Amniotic stem cell (primary cell): ENCODE measurements at regions not wholly inside any gene's neighbourhood (a gene's known extent, or its start where the extent isn't known, plus 50 kb on each side); places are given as distances from the start of the nearest gene placed in this dataset.
A peak's percentile ranks its signal among the peaks of the same experiment; 100 is the strongest.

Experiments used
- DNase-seq: peaks from one replicate; lab custom pipeline; 2025; lab: John Stamatoyannopoulos, UW

DNA sequence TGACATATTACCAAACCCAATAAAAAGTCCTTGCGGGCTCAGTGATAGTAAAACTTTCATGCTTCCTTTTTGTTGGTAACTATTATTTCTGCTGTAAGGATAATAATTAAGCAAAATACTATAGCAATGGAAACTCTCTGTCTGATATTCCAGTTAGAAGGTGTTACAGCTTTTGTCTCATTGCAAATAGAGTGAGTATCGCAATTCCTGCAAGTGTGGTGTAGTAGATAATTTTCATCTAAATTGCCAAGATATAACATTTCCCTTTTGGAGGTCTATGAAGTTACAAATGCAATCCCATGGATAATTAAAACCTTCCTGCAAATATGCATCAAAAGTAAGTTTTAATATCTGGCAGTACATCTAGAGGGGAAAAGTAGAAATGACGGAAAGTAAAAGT is 88.7 kb upstream of the CD93 start:
- DNase-seq, result no peak

DNA sequence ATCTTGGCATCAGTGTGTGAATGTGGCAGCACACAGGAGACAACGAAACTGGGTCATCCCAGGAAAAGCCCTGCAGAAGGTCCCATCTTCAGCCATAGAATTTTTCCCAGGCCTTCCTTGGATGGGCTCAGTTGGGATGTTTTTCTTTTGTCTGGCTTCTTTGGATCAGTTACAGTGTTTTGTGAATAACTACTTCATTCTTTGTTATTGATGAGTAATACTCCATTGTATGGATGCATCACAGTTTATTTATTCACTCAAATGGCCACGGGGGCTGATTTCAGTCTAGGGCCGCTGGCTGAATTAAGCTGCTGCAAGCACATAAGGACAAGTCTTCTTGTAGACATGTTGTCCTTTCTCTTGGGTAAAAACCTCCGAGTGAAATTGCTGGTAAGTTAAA is 81.3 kb upstream of the CD93 start:
- no peak for DNase-seq

DNA sequence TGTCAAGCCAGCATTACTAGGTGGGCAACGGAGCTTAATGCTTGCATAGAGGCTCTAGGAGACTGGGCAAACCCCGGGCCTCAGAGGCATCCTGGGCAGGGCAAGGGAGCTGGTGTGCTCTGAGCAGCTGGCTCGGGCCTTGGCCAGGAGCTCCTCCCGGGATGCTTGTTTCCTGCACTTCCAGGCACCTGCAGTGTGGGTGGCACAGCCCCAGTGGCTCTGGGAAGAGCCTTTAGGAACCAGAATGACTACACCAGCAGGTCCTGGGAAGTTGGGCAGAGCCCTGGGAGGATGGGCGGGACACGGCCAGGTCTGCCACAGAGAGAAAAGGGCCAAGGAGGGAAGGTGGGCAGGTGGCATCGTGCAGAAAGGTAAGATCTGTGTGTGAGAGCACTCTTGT is 80.4 kb upstream of the CD93 start:
- DNase-seq, result no peak

DNA sequence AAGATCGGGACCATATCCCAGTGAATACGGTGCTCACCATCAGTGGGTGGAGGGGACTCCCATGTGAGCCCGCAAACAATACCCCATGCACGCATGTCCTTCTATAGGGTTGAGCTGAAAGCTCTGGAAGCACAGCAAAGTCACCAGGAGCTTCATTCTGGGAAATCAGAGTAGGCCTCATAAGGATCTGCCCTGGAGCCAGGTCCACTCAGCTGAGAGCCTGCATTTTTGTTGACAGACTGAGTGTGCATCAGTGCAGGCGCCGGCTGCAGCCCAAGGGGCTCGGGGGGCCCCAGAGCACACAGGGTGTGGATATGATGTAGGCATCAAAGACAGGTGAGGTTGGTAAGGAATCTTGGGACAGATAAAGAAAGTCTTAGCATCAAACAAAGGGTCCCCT is 79.8 kb upstream of the CD93 start:
- DNase-seq, result no peak

- no peak for DNase-seq
Measured at GRCh38 chr20:23165307-23165750, 79.2 kb upstream of the CD93 start.

DNA sequence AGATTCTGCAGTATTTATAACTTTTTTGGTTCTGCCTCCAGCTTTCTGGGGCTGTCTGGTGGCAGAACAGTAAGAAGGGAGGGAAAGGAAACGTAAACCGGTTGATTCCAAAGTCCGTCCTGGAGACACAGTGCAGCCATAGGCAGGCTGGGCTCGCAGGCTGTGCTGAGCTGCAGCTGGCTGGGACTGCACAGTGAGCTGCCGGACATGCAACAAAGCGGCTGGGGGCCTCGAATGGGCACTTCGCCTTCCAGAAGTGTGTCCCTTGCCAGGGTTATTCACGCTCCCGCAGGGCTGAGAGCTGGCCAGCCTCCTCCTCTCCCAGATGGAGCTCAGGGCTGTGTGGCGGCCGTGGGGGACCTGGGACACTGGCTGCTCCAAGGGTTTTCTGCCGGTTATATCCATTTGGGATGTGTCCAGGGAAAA is 78.1 kb upstream of the CD93 start:
- DNase-seq, result no peak

DNA sequence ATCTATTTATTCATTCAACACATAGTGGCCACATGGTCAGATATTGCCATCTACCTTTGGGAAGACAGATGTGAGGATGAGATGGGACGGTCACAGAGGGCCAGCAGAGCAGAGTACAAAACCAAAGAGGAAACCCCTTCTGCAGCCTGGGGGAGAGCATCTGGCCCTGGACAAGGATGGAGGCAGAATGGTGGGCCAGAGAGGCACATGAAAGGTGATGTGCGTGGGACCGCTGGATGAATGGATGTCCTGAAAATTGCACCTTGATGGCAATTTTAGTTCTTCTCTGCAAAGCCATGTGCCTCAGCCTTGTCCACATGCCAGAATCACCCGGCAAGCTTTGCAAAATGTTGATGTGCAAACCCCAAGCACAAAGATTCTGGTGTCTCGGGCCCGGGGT is 77.4 kb upstream of the CD93 start:
- no peak for DNase-seq

GRCh38 chr20:23162887-23163286 is 76.8 kb upstream of the CD93 start:
- no peak for DNase-seq

DNA sequence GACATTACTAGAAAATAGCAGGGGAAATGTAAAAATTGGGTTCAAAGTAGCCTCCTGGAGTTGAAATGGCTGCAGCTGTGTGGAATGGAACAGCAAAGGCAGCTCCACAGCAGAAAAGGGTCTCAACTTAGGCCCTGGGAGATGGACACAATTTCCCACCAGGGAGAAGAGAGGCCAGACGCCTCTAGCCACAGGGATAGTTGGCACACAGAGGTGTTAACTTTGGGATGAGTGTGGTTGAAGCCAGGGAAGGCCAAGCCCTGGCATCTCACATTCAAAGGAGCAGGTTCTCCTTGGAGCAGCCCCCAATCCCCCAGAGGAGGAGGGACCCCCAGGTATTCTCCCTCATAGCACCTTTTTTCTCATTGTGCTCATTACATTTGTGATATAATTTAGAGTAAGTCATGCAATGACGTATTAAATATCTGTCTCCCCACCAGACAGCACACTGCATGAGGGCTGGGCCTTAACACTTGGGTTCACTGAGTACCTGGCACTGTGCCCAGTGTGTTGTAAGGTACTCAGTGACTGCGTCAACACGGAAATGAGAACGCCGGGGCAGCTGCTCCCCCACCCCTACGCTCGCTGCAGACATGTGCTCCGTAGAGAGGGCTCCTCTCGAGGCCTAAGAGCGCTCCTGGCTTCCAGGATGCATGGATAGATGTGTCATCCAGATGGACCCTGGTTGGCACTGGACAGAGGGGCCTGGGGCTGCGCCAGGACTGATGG is 76.0 kb upstream of the CD93 start:
- DNase-seq, result no peak

- no peak for DNase-seq
Measured at GRCh38 chr20:23161244-23161891, 75.2 kb upstream of the CD93 start.

DNA sequence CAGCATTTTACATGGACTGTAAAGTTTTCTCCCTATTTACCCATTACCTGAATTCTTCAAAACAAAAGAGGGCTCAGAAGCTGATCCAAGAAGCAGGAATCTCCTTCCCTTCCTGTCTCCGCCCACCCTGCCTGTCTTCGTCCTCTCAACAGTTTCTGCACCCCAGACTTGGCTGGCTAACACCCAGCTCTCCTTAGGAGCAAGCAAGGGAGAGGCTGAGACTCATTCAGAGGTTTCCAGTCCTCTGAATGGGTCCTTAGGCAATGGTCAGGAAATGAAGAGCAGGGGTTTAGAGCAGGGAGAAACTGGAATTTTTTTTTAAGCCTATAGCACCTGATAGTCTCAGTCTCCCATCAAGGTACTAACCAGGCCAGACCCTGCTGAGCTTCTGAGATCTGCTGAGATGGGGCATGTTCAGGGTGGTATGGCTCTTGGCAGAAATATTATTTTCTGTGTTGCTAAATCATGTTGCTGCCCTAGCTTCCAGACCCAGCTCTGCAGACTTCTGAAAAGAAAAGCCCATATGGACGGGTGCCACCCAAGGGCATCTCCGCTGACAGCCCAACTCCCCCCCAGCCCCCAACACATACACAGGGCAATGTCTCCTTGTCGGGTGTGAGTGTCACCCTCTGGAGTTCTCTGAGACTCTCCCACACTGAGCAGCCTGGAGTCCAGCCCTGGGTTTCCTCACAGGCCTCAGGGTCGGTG is 74.6 kb upstream of the CD93 start:
- DNase-seq, result no peak

DNA sequence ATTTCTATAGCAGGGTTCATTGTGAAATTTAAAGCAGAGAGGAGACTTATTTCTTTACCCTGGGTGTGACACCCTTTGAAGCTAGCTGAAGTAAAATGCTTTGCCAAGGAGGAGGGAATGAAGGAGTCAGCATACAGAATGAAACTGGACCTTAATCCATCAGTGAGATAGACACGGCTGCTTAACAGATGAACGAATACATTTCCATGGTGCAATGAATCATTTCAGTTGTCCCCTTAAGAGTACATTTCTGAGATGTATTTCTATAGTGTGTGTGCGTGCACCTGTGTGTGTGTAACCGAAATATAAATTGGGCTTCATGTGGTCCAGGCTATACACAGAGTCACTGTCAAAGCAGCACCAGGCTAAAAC is 73.8 kb upstream of the CD93 start:
- DNase-seq, result no peak

DNA sequence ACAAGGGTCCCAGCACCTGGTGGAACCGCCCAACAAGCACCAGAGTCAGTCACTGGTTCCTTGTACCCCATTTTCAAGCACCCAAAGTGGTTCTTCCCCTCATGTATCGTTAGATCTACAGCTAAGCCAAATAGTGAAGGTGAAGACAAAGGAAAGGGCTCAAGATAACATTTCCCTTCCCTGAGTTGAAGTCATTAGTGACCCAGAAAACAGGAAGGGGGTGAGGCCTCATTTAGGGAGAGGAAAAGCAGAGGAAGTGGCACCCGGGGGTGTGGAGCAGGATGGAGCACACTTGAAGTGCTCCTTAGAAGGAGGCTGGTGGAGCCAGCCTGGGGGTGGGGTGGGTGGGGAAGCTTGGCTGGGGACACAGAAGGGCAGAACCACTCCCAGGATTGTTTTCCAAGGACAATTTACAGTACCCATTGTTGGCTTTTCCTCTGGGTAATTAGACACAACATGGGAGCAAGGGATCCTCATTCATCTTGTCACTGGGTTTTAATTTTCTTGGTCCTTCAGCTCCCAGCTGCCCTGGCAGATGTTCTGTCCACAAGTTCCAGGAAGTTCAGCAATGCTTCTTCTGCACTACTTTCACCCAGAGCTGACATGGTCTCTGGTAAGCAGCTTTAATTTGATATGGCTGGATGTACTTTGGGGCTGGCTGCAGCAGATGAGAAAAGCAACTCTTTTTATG is 73.3 kb upstream of the CD93 start:
- DNase-seq, result no peak

- no peak for DNase-seq
Measured at GRCh38 chr20:23157734-23158133, 71.6 kb upstream of the CD93 start.

GRCh38 chr20:23156842-23157423 is 70.8 kb upstream of the CD93 start:
- DNase-seq, result no peak

GRCh38 chr20:23156170-23156841 is 70.2 kb upstream of the CD93 start:
- peak; percentile 38 for DNase-seq

- no peak for DNase-seq
Measured at GRCh38 chr20:23155141-23155590, 69.0 kb upstream of the CD93 start.

- no peak for DNase-seq
Measured at GRCh38 chr20:23153696-23154341, 67.7 kb upstream of the CD93 start.

DNA sequence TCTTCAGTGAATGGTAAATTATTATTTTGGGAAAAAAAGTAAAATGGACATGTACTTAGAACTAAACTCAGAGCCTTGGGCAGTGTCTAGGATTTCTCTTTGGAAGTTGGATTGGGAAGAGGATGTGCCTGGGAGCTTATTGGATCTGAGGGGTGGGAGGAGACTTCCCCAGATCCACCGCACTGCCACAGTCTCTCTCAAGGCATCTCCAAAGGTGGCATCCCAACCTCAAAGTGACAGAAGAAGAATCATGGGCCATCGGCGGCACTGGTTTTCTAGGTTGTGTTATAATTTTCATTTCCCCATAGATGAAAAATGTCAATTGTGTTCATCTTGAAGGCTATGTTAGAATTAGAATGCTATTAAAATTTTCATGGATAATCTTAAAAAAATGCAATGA is 66.8 kb upstream of the CD93 start:
- DNase-seq, result no peak

DNA sequence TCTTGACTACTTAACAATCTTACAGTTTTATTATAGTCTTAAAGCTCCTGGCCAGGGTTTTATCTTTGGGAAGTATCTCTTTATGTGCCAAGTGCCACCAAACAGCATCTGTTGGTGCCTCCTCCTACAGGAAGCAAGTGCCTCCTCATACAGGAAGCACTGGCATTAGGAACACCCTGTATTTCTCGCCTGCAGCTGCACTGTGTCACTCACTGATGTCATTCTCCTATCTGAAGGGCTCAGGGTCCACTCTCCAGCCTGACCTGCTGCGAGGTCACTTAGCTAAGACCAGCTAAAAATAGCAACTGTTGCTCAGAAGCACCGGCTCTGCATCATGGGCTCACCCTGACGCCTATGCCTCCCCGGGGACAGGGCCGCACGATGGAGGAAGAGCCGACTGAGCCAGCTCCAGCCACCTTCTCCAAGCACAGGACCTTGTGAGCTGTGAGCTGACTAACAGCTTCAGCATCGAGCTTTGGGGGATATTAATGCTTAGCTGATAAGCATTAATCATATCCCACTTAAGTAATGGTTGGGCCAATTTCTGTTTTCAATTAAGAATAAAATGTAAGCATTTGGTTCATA is 66.3 kb upstream of the CD93 start:
- DNase-seq, result peak; percentile 27

DNA sequence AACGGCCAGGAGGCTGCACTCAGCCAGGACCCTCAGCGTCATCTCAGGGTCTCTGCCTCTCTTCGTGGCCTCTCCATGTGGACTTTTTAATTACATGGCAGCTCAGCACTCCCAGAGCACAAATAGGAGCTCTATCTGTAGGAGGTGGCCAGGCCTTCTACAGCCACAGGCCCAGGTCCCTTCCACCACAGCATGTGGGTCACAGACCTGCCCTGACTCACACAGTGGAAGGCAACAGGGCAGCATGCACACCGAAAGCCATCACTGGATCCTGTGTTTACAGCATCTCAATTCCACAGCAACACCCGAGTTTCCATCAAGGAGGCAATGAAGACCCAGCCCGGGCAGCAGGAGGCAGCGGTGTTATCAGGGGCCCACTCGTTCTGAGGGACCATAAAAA is 65.8 kb upstream of the CD93 start:
- no peak for DNase-seq
